ENCODE measurements at regions not wholly inside any gene's neighbourhood (a gene's known extent, or its start where the extent isn't known, plus 50 kb on each side); places are given as distances from the start of the nearest gene placed in this dataset.

DNA sequence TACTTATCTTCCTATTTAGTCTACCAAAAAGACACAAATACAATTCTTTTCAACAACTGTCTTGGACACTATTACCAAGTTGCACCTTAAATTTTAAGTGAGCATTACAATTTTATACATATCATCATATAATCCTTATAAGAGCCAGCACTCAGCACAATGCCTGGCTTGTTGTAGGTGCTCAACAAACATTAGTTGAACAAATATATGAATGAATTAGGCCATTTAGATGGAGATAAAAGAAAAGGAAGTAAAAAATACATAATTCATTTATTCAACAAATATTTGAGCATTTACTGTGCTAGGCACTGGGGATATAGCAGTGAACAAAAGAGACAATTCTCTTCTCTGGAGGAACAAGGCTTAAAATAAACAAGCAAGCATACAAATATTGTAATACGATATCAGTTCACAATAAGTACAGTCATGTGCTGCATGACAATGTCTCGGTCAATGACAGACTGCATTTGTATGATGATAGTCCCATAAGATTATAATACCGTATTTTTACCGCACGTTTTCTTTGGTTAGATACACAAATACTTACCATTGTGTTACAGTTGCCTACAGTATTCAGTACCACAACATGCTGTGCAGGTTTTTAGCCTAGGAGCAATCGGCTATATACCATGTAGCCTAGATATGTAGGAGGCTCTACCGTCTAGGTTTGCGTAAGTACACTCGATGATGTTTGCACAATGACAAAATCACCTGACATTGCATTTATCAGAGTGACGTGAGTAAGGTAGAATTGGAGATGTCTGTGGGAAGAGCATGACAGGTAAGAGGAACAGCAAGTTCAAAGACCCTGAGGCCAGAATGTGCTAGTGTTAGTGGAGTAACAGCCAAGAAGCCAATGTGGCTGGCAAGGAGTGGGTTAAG is 86.4 kb upstream of the HS3ST2 start:
- Histone ChIP-seq H3K4me3 (ENCODE audit: low read depth in 1 of 3, low read length in 3 of 3) (no peak overlapping the region), H3K27ac (ENCODE audit: low read depth in 1 of 3, low read length in 2 of 3) (no peak overlapping the region), H3K4me1 (ENCODE audit: control insufficient read depth in 3 of 3, insufficient read depth in 2 of 3, low read depth in 1 of 3, low read length in 2 of 3) (no peaks in the 10 kb centered on the region), H3K27me3 (ENCODE audit: control insufficient read depth in 3 of 3, insufficient read depth in 3 of 3, low read length in 3 of 3) (peaks cover 0 to 3% (median 0%) of the 10 kb centered on the region in 3 donors), H3K36me3 (ENCODE audit: control insufficient read depth in 3 of 3, insufficient read depth in 2 of 3, low read depth in 1 of 3, low read length in 3 of 3) (no peaks in the 10 kb centered on the region), H3K9me3 (ENCODE audit: control insufficient read depth in 2 of 2, insufficient read depth in 1 of 2, low read depth in 1 of 2, low read length in 1 of 2) (no peaks in the 10 kb centered on the region)
- DNase-seq (no peak), FAIRE-seq (no peak)
- WGBS, 3 donors, result 70 to 74% (median 70%) methylated on average over 10 of the region's 10 CpGs

DNA sequence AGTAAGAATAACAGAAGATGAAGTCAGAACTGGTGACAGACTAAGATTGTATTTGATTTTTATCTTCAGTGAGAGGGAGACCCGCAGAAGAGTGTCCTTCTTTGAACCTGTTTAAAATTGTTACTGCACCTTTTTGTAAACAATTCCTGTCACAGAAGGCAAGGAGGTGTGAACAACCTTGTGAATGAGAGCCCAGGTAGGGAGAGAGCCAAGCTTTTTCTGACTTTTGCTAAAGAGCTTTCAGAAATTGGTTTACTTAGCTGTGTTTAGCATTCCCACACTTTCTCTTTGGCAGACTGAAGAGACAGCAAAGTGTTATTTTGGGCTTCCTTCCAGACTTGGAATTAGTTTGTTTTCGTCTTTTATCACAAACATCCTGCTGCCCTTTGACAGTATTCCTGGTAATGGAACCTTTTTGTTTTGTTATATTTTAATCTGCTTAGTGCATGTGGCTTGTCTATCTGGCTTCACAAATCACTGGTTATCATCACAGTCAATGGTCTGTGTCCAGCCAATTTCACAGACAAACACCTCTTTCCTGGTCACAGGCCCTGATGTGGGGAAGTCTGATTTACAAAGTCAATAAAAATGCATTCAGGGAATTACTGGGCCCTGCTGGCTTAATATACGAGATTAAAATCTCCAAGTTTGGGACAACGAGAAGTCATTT is 85.7 kb upstream of the HS3ST2 start:
- H3K36me3 ChIP-seq (ENCODE audit: control insufficient read depth in 3 of 3, insufficient read depth in 2 of 3, low read depth in 1 of 3, low read length in 3 of 3), result no peaks in the 10 kb centered on the region
- 15 to 25% (median 21%) methylated on average over 4 of the region's 4 CpGs for WGBS, 3 donors
- DNase-seq (peak in 1 of 2 donors; percentile 8), FAIRE-seq (no peak)
- no peak overlapping the region for H3K27ac ChIP-seq (ENCODE audit: low read depth in 1 of 3, low read length in 2 of 3)
- no peak overlapping the region for H3K4me3 ChIP-seq (ENCODE audit: low read depth in 1 of 3, low read length in 3 of 3)
- no peaks in the 10 kb centered on the region for H3K9me3 ChIP-seq (ENCODE audit: control insufficient read depth in 2 of 2, insufficient read depth in 1 of 2, low read depth in 1 of 2, low read length in 1 of 2)
- no peaks in the 10 kb centered on the region for H3K4me1 ChIP-seq (ENCODE audit: control insufficient read depth in 3 of 3, insufficient read depth in 2 of 3, low read depth in 1 of 3, low read length in 2 of 3)
- peaks cover 0 to 3% (median 0%) of the 10 kb centered on the region in 3 donors for H3K27me3 ChIP-seq (ENCODE audit: control insufficient read depth in 3 of 3, insufficient read depth in 3 of 3, low read length in 3 of 3)

DNA sequence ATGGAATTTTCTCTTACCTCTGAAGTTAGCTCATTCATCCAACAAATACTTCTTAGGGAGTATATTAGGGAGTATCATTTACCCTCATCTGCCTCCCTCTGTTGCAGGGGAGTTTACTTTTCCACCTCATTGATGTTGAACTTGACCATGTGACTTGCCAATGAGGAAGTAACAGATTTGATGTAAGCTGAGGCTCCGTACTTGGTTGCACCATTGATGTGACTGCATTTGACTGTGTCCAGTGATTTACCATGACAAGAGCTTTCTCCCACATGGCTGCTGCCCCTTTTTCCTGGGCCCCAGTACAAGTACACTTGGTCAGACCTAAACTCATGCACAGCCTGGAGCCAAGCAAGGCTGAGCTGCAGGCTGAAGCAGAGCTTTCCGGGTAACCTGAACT is 81.6 kb upstream of the HS3ST2 start:
- peaks cover 0 to 11% (median 0%) of the 10 kb centered on the region in 3 donors for H3K27me3 ChIP-seq (ENCODE audit: control insufficient read depth in 3 of 3, insufficient read depth in 3 of 3, low read length in 3 of 3)
- FAIRE-seq, result no peak
- H3K36me3 ChIP-seq (ENCODE audit: control insufficient read depth in 3 of 3, insufficient read depth in 2 of 3, low read depth in 1 of 3, low read length in 3 of 3), result no peaks in the 10 kb centered on the region
- DNase-seq, result no peak
- WGBS, 3 donors, result 64 to 69% (median 66%) methylated on average over 2 of the region's 2 CpGs
- no peaks in the 10 kb centered on the region for H3K4me1 ChIP-seq (ENCODE audit: control insufficient read depth in 3 of 3, insufficient read depth in 2 of 3, low read depth in 1 of 3, low read length in 2 of 3)
- H3K9me3 ChIP-seq (ENCODE audit: control insufficient read depth in 2 of 2, insufficient read depth in 1 of 2, low read depth in 1 of 2, low read length in 1 of 2), result no peaks in the 10 kb centered on the region
- H3K4me3 ChIP-seq (ENCODE audit: low read depth in 1 of 3, low read length in 3 of 3), result no peak overlapping the region
- no peak overlapping the region for H3K27ac ChIP-seq (ENCODE audit: low read depth in 1 of 3, low read length in 2 of 3)

DNA sequence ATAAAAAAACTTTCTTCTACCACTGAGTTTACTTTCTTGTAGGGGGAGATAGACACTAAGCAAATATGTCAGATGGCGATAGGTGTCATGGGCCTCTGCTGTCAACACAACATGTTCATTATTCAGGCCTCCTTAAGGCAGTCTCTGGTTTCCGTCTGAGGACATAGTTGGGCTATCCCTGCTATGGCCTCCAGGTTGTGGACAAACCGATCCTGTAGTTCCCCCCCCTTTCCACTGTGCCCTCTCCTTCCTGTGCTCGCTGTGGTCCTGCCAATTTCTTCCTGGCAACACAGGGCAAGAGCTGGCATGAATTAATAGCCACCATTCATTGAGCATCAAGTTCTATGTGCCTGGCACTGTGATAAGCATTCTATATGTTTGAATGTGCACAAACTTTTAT is 81.0 kb upstream of the HS3ST2 start:
- H3K27me3 ChIP-seq (ENCODE audit: control insufficient read depth in 3 of 3, insufficient read depth in 3 of 3, low read length in 3 of 3), result peaks cover 0 to 11% (median 0%) of the 10 kb centered on the region in 3 donors
- no peak overlapping the region for H3K27ac ChIP-seq (ENCODE audit: low read depth in 1 of 3, low read length in 2 of 3)
- no peak for FAIRE-seq
- 74 to 77% (median 74%) methylated on average over 4 of the region's 4 CpGs for WGBS, 3 donors
- H3K4me3 ChIP-seq (ENCODE audit: low read depth in 1 of 3, low read length in 3 of 3), result no peak overlapping the region
- no peaks in the 10 kb centered on the region for H3K36me3 ChIP-seq (ENCODE audit: control insufficient read depth in 3 of 3, insufficient read depth in 2 of 3, low read depth in 1 of 3, low read length in 3 of 3)
- no peaks in the 10 kb centered on the region for H3K4me1 ChIP-seq (ENCODE audit: control insufficient read depth in 3 of 3, insufficient read depth in 2 of 3, low read depth in 1 of 3, low read length in 2 of 3)
- H3K9me3 ChIP-seq (ENCODE audit: control insufficient read depth in 2 of 2, insufficient read depth in 1 of 2, low read depth in 1 of 2, low read length in 1 of 2), result no peaks in the 10 kb centered on the region
- no peak for DNase-seq

DNA sequence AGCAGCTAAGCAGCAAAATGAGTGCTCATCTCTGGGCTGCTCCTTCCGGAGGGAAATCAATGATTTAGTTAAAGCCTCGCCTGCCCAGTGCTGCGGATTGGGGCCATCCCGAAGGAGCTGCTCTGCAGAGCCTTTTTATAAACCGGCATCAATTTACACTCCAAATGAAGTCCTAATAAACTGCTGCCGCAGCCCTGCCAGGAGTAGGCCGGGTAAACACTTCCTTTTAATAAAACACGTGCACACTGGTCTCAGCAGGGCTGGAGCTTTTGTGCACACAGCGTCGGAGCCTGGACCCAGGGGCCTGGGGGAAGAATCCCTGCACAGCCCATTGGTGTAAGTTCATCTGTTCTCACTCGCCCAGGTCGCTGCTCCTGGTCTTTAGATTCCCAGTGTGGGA is 79.6 kb upstream of the HS3ST2 start:
- FAIRE-seq (no peak), DNase-seq (no peak)
- no peak overlapping the region for H3K4me3 ChIP-seq (ENCODE audit: low read depth in 1 of 3, low read length in 3 of 3)
- 34 to 49% (median 45%) methylated on average over 12 of the region's 12 CpGs for WGBS, 3 donors
- no peaks in the 10 kb centered on the region for H3K4me1 ChIP-seq (ENCODE audit: control insufficient read depth in 3 of 3, insufficient read depth in 2 of 3, low read depth in 1 of 3, low read length in 2 of 3)
- peaks cover 0 to 9% (median 0%) of the 10 kb centered on the region in 3 donors for H3K27me3 ChIP-seq (ENCODE audit: control insufficient read depth in 3 of 3, insufficient read depth in 3 of 3, low read length in 3 of 3)
- no peak overlapping the region for H3K27ac ChIP-seq (ENCODE audit: low read depth in 1 of 3, low read length in 2 of 3)
- no peaks in the 10 kb centered on the region for H3K36me3 ChIP-seq (ENCODE audit: control insufficient read depth in 3 of 3, insufficient read depth in 2 of 3, low read depth in 1 of 3, low read length in 3 of 3)
- no peaks in the 10 kb centered on the region for H3K9me3 ChIP-seq (ENCODE audit: control insufficient read depth in 2 of 2, insufficient read depth in 1 of 2, low read depth in 1 of 2, low read length in 1 of 2)

DNA sequence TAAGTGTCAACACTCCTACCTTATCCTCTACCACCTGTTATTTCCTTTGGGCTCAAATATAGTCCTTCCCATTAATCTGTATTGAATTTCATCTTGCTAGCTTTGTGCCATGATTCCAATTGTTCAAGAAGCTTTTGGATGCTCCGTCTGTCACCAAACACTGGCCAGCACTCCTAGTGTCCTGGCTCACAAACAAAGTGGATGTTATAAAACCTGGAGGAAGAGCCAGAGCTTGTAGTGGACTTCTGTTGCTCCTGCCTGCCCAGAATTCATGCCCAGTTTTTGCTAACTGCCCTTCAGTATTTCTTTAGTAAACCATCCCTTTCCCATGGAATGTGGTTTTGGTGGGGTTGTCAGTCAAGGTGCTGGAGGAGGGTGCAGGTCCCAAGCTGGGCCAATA is 77.2 kb upstream of the HS3ST2 start:
- no peak for DNase-seq
- WGBS, 3 donors, result 83 to 92% (median 89%) methylated on average over 1 of the region's 1 CpG
- no peak for FAIRE-seq

DNA sequence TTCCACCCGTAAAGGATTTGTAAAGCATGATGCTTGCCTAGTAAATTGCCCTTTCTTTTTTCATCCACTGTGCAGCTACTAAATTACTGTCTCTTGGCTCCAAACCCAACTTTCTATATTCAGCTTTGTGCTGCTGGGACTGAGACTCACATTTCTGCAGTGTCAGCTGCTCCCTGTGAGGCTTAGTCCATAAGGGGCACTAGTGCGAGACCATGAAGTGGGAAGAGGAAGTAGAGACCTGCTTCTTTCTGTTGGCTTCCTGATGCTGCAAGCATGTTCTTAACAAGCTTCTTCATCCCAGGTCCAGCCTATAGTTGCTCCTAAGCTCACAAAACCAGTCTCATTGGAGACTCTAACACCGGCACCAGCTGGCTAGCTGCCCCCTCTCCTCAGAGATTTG is 74.9 kb upstream of the HS3ST2 start:
- Histone ChIP-seq H3K36me3 (ENCODE audit: control insufficient read depth in 3 of 3, insufficient read depth in 2 of 3, low read depth in 1 of 3, low read length in 3 of 3) (no peaks in the 10 kb centered on the region), H3K27me3 (ENCODE audit: control insufficient read depth in 3 of 3, insufficient read depth in 3 of 3, low read length in 3 of 3) (peaks cover 0 to 7% (median 0%) of the 10 kb centered on the region in 3 donors), H3K4me1 (ENCODE audit: control insufficient read depth in 3 of 3, insufficient read depth in 2 of 3, low read depth in 1 of 3, low read length in 2 of 3) (no peaks in the 10 kb centered on the region), H3K27ac (ENCODE audit: low read depth in 1 of 3, low read length in 2 of 3) (no peak overlapping the region), H3K4me3 (ENCODE audit: low read depth in 1 of 3, low read length in 3 of 3) (no peak overlapping the region), H3K9me3 (ENCODE audit: control insufficient read depth in 2 of 2, insufficient read depth in 1 of 2, low read depth in 1 of 2, low read length in 1 of 2) (no peaks in the 10 kb centered on the region)
- DNase-seq, result no peak
- 62 to 77% (median 76%) methylated on average over 3 of the region's 3 CpGs for WGBS, 3 donors
- no peak for FAIRE-seq

More for the DNA sequence above, 77.2 kb upstream of the HS3ST2 start:
- Histone ChIP-seq H3K27me3 (ENCODE audit: control insufficient read depth in 3 of 3, insufficient read depth in 3 of 3, low read length in 3 of 3) (peaks cover 0 to 9% (median 0%) of the 10 kb centered on the region in 3 donors), H3K4me1 (ENCODE audit: control insufficient read depth in 3 of 3, insufficient read depth in 2 of 3, low read depth in 1 of 3, low read length in 2 of 3) (no peaks in the 10 kb centered on the region), H3K36me3 (ENCODE audit: control insufficient read depth in 3 of 3, insufficient read depth in 2 of 3, low read depth in 1 of 3, low read length in 3 of 3) (no peaks in the 10 kb centered on the region), H3K4me3 (ENCODE audit: low read depth in 1 of 3, low read length in 3 of 3) (no peak overlapping the region), H3K27ac (ENCODE audit: low read depth in 1 of 3, low read length in 2 of 3) (no peak overlapping the region), H3K9me3 (ENCODE audit: control insufficient read depth in 2 of 2, insufficient read depth in 1 of 2, low read depth in 1 of 2, low read length in 1 of 2) (no peaks in the 10 kb centered on the region)

DNA sequence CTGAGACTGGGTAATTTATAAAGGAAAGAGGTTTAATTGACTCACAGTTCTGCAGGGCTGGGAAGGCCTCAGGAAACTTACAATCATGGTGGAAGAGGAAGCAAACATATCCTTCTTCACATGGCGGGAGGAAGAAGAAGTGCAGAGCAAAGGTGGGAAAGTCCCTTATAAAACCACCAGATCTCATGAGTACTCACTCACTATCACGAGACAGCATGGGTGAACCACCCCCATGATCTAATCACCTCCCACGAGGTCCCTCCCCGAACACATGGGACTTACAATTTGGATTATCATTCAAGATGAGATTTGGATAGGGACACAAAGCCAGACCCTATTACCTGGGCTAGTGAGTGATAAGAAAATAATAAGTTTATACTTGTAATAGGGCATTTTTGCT is 70.6 kb upstream of the HS3ST2 start:
- 65 to 78% (median 66%) methylated on average over 4 of the region's 4 CpGs for WGBS, 3 donors
- H3K27me3 ChIP-seq (ENCODE audit: control insufficient read depth in 3 of 3, insufficient read depth in 3 of 3, low read length in 3 of 3), result peaks cover 0 to 3% (median 0%) of the 10 kb centered on the region in 3 donors
- DNase-seq, result no peak
- no peak overlapping the region for H3K4me3 ChIP-seq (ENCODE audit: low read depth in 1 of 3, low read length in 3 of 3)
- H3K9me3 ChIP-seq (ENCODE audit: control insufficient read depth in 2 of 2, insufficient read depth in 1 of 2, low read depth in 1 of 2, low read length in 1 of 2), result no peaks in the 10 kb centered on the region
- FAIRE-seq, result no peak
- H3K36me3 ChIP-seq (ENCODE audit: control insufficient read depth in 3 of 3, insufficient read depth in 2 of 3, low read depth in 1 of 3, low read length in 3 of 3), result no peaks in the 10 kb centered on the region
- H3K4me1 ChIP-seq (ENCODE audit: control insufficient read depth in 3 of 3, insufficient read depth in 2 of 3, low read depth in 1 of 3, low read length in 2 of 3), result no peaks in the 10 kb centered on the region
- no peak overlapping the region for H3K27ac ChIP-seq (ENCODE audit: low read depth in 1 of 3, low read length in 2 of 3)

Data from small intestine (tissue), 7 donors.